K562 (cell line): ENCODE measurements at regions not wholly inside any gene's neighbourhood (a gene's known extent, or its start where the extent isn't known, plus 50 kb on each side); places are given as distances from the start of the nearest gene placed in this dataset.
"Not testable (repeated sequence)": the region's sequence is repeated elsewhere in the genome, so short reads cannot be mapped to it uniquely, and the experiment has no call there.

ENCODE experiments used
- ATAC-seq: fragments of 200-7000 bp; cut with Tn5 transposase; 3 replicates; pipeline ENCODE4 v1.9.1; 2020; ENCODE audit warnings: moderate library complexity
- BruUV-seq: library from RNA; stranded (reverse); fragments of 400-500 nt; replicated peaks from 2 replicates; lab custom pipeline; 2021; lab: Mats Ljungman, UMichigan
- CTCF ChIA-PET: fragments of 300-600 bp; formaldehyde crosslinking; extraction: SDS; loops from one replicate; lab custom pipeline; 2021; ENCODE audit warnings: low intra/inter-chr PET ratio; lab: Yijun Ruan, JAX
- POLR2A ChIA-PET: fragments of 300-600, 350-650 bp; sonication (Branson Sonifier 250); formaldehyde crosslinking; extraction: SDS; loops from one replicate; lab custom pipeline; 2021; ENCODE audit warnings: antibody characterized with exemption, inconsistent platforms; lab: Yijun Ruan, JAX
- DNase-seq, 4 experiments: peaks; one replicate each; pipeline versions ENCODE4 v3.0.0 to v3.0.0-alpha.2; 2011 to 2018; ENCODE audit warnings: low spot score in 3 of 4, mixed read lengths in 3 of 4; ENCODE audit errors: extremely low read depth in 1 of 4
- FAIRE-seq: peaks from 2 replicates; lab custom pipeline; 2011; peaks lifted over from hg19 to GRCh38; lab: Jason Lieb, UNC
- H2AFZ ChIP-seq: 2 replicates; pipeline ENCODE4 v1.6.0; 2011; ENCODE audit warnings: low read depth, low read length, control low read depth, inconsistent platforms
- H3K27ac ChIP-seq: fragments of 200-600 bp; 3 replicates; pipeline ENCODE4 v1.8.0; 2011; ENCODE audit warnings: low read depth, mild to moderate bottlenecking, control low read depth, inconsistent platforms, low read length, moderate library complexity, mixed read lengths; ENCODE audit errors: extremely low read depth
- H3K27me3 ChIP-seq, 2 experiments: fragments of 300-600 bp in 1 of 2; 2 replicates in 1 of 2; 3 replicates in 1 of 2; pipeline versions ENCODE4 v1.6.0 to v1.8.0; 2011; ENCODE audit warnings: inconsistent platforms in 2 of 2, low read length in 2 of 2, mild to moderate bottlenecking in 1 of 2, mixed read lengths in 1 of 2, moderate library complexity in 1 of 2; ENCODE audit not compliant: control insufficient read depth in 2 of 2, insufficient read depth in 2 of 2
- H3K36me3 ChIP-seq: fragments of 300-600 bp; 3 replicates; pipeline ENCODE4 v1.8.0; 2011; ENCODE audit warnings: mild to moderate bottlenecking, low read length, inconsistent platforms; ENCODE audit not compliant: control insufficient read depth, insufficient read depth
- H3K4me1 ChIP-seq, 2 experiments: fragments of 200-600 bp in 1 of 2; replicated peaks in 1 of 2; 2 replicates in 1 of 2; 3 replicates in 1 of 2; pipeline versions ENCODE4 v1.5.1 to v1.8.0; 2011; ENCODE audit warnings: inconsistent platforms in 2 of 2, low read length in 2 of 2, mild to moderate bottlenecking in 1 of 2, mixed read lengths in 1 of 2, moderate library complexity in 1 of 2; ENCODE audit not compliant: control insufficient read depth in 2 of 2, insufficient read depth in 2 of 2
- H3K4me2 ChIP-seq: 2 replicates; pipeline ENCODE4 v1.6.1; 2011; ENCODE audit warnings: low read length, control low read depth, inconsistent platforms, mixed read lengths; ENCODE audit not compliant: insufficient read depth
- H3K4me3 ChIP-seq: fragments of 200-600 bp; sonication (generic), shearing (Covaris generic); 2 replicates; pipeline ENCODE4 v1.5.1; 2016; ENCODE audit warnings: control low read depth, inconsistent platforms
- H3K79me2 ChIP-seq: fragments of 200-600 bp; 3 replicates; pipeline ENCODE4 v1.8.0; 2011; ENCODE audit warnings: low read length, inconsistent platforms; ENCODE audit not compliant: control insufficient read depth, insufficient read depth
- H3K9ac ChIP-seq, 2 experiments: 2 replicates each; pipeline versions ENCODE4 v1.6.0 to v1.6.1; 2011; ENCODE audit warnings: low read depth in 2 of 2, low read length in 2 of 2, control low read depth in 1 of 2, inconsistent platforms in 1 of 2, mild to moderate bottlenecking in 1 of 2, mixed read lengths in 1 of 2; ENCODE audit not compliant: insufficient read depth in 1 of 2
- H3K9me1 ChIP-seq: one replicate; pipeline ENCODE4 v1.6.0; 2011; ENCODE audit warnings: inconsistent platforms, mild to moderate bottlenecking, low read length, moderate library complexity; ENCODE audit not compliant: control insufficient read depth, insufficient read depth
- H3K9me3 ChIP-seq: replicated peaks from 2 replicates; pipeline ENCODE4 v1.5.1; 2011; ENCODE audit warnings: low read depth, low read length, inconsistent platforms; ENCODE audit not compliant: control insufficient read depth, insufficient read depth
- H4K20me1 ChIP-seq: replicated peaks from 2 replicates; pipeline ENCODE4 v1.6.1; 2011; ENCODE audit warnings: low read length, inconsistent platforms, mixed read lengths; ENCODE audit not compliant: control insufficient read depth, insufficient read depth
- WGBS: fragments of 100-300 bp; shearing (Covaris generic); methylation state at CpG from one replicate; pipeline ENCODE4 v1.1.6; 2016; ENCODE audit warnings: low coverage, mixed read lengths; ENCODE audit not compliant: insufficient coverage; ENCODE audit errors: missing lambda C conversion rate; 5-methylcytosine and 5-hydroxymethylcytosine counted together
- in situ Hi-C: fragments of 300-500 bp; cut with MboI; formaldehyde crosslinking; loops from 4 replicates; pipeline ENCODE4 v1.15.0; 2018; ENCODE audit warnings: inconsistent platforms, mixed read lengths
- intact Hi-C: fragments of 100-400 bp; cut with micrococcal nuclease; formaldehyde crosslinking; loops from 2 replicates; pipeline ENCODE4 v1.14.2; 2022

- CTCF ChIA-PET, H3K4me1 ChIP-seq, DNase-seq, H3K27ac ChIP-seq, intact Hi-C loops, ATAC-seq, in situ Hi-C loops, H3K79me2 ChIP-seq, H3K9ac ChIP-seq, BruUV-seq, H3K36me3 ChIP-seq, H3K4me3 ChIP-seq, H3K27me3 ChIP-seq, H2AFZ ChIP-seq, H3K4me2 ChIP-seq, H4K20me1 ChIP-seq, H3K9me3 ChIP-seq, POLR2A ChIA-PET, H3K9me1 ChIP-seq, FAIRE-seq: not testable (repeated sequence)
- WGBS = no CpG with 5 or more reads among the region's 3 CpGs
Observed at GRCh38 chr9:63333083-63333482, 1951.9 kb downstream of the FOXD4L5 start.

DNA sequence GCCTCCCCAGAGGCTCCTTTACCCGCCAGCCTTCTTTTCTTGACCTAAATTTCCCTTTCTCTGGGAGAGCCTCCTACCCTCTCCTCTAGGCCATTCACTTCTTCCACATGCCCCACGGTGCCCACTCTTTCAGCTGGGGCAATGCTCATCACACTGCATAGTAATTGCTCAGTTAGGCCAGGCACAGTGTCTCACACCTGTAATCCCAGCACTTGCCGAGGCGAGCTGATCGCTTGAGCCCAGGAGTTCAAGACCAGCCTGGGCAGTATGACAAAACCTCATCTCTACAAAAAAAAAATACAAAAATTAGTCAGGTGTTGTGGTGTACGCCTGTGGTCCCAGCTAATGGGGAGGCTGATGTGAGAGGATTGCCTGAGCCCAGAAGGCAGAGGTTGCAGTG, 1956.7 kb downstream of the FOXD4L5 start:
- in situ Hi-C loops, FAIRE-seq, intact Hi-C loops: not testable (repeated sequence)

More for the DNA sequence above, 1956.7 kb downstream of the FOXD4L5 start:
- H3K4me1 ChIP-seq, H4K20me1 ChIP-seq, ATAC-seq, H2AFZ ChIP-seq, H3K9ac ChIP-seq, H3K4me2 ChIP-seq, H3K4me3 ChIP-seq, CTCF ChIA-PET, H3K27ac ChIP-seq, POLR2A ChIA-PET, BruUV-seq, DNase-seq, H3K27me3 ChIP-seq, H3K9me1 ChIP-seq, H3K79me2 ChIP-seq, H3K36me3 ChIP-seq, H3K9me3 ChIP-seq: not testable (repeated sequence)
- 31% methylated on average over 2 of the region's 6 CpGs for WGBS
